ENCODE measurements at regions not wholly inside any gene's neighbourhood (a gene's known extent, or its start where the extent isn't known, plus 50 kb on each side); places are given as distances from the start of the nearest gene placed in this dataset.
"Not testable (repeated sequence)": the region's sequence is repeated elsewhere in the genome, so short reads cannot be mapped to it uniquely, and the experiment has no call there.

DNA sequence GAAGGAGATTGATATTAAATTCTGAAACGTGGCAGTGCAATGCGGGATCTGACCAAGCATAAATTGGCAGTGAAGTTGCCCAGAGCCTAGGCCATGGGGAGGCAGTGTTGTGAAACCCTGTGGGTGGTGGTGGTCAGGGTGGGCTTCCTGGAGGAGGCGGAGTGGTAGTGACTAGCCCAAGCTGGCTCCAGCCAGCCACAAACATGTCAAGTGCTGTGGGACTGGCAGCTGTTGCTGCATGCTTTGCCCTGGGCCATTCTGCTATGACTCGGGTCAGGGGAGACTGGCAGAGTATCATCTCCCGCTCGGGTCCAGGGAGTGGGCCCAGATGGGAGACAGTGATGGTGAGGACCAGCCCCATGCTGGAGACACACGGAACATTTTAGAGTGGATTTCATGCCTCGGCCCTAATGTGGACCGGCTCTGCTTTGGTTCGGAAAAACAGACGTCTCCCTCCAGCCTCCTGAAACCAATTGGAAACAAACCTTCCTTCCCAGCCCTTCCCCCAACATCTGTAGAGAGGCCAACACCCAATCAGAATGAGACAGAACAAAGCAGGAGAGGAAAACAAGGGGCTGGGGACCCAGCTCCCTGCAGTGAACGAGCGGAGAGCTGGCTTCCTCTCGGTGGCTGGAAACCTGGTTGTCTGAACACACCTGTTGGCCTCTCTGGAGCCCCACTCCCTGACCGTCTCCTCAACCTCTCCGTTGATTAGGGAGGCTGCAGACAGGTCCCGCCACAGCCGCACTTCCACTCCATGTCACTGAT is 58.2 kb downstream of the TMEM270 start:
- no peak for DNase-seq

DNA sequence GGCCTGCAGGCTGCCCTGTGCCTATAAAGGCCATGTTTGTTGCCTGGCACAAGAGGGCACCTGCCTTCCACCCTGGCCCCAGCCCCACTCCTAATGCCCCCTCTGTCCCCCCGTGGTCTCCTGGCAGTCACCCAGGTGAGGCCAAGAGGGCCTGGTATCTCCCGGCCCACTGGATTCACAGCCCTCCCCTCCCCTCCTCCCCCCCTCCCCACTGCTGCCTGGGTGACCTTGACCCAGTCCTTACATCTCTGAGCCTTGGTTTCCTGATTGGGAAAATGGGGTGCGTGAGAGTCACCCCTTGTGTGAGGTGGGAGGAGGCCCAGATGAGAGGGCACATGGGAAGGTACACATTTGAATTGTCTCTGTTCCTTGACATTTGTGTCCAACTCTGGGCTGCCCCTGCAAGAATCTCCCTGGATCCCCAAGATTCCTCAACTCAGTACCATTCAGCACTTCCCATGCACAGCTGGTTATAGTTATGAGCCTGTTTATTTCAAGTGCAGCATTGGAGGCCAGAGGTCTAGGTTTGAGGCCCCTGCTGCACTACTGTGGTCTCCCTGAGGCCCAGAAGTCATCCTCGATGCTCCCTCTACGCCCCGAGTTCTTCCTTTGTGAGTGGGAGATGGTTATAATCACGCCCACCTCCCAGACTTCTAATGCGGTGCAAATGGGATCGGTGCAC is 58.9 kb downstream of the TMEM270 start:
- DNase-seq: no peak

DNA sequence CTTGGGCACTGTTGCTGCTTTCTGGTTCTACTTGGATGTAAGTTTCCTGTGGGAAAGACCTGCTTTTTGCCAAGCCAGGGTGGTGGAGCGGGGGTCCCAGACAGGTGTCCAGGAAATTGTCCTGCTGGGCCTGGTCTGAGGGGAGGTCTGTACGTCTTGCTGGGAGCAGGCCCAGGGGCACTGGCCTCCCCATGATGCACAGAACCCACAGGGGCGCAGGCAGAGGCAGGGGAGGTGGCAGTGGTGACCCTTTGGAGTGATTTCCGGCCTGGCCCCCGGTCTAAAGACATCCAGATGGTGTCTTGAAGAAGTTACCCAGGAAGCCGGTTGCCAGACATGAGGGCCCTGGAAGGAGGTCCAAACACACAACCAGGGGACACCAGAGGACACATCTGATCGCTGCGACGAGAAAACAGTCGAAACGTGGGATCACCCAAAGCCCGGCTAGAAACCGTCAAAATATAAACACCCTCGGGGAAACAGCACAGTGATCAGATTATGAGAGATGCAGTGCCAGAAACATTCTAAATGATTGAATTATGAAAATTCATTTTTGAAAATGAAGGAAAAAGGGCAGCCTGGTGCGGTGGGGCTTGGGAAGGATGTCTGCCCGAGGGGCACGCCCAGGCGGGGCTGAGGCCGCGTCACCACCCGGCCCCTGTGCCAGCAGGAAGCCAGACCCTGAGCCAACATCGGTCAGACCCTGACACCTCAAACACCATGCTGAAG is 59.6 kb downstream of the TMEM270 start:
- DNase-seq: no peak

DNA sequence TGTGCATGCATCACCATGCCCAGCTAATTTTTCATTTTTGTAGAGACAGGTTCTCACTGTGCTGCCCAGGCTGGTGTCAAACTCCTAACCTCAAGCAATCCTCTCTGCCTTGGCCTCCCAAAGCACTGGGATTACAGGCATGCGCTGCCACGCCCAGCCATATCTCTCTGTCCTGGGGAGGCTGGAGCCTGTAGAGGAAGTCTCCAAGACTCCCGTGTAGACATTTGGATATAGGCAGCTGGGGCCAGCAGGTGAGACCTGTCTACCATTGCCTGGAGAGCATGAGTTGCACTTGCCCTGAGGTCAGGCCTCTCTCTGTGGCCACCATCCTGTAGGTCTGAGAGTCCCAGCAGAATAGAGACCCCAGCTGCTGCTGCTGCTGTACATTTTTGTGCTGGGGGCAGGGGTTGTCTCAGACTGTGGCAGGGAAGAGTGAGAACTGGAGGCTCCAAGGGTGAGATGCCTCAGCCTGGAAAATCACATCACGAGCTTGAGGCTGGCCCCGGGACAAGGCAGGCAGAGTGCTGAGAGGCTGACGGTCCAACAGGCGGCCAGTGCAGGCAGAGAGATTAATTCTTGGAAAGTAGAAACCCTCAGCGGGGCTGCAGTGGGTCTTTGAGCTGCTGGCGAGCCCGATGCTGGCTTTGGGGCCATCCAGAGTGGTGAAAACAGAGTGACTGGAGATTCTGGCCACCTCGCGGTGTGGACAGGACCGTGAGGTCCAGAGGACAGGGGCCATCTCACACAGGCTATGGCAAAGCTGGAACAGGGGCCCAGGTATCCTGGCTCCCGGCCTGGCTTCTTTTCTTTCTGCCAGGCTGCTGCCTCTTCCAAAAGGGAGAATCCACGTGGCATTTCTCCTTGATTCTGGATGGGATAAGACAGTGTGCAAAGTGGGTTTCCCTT is 60.9 kb downstream of the TMEM270 start:
- DNase-seq: no peak

DNA sequence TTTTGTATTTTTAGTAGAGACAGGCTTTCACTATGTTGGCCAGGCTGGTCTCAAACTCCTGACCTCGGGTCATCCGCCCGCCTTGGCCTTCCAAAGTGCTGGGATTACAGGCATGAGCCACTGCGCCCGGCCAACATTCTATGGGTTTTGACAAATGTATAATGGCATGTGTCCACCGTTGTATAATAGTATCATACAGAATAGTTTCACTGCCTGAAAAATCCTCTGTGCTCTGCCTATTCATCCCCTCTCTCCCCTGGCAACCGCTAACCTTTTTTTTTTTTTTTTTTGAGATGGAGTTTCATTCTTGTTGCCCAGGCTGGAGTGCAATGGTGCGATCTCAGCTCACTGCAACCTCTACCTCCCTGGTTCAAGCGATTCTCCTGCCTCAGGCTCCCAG is 67.7 kb downstream of the TMEM270 start:
- DNase-seq: not testable (repeated sequence)

DNA sequence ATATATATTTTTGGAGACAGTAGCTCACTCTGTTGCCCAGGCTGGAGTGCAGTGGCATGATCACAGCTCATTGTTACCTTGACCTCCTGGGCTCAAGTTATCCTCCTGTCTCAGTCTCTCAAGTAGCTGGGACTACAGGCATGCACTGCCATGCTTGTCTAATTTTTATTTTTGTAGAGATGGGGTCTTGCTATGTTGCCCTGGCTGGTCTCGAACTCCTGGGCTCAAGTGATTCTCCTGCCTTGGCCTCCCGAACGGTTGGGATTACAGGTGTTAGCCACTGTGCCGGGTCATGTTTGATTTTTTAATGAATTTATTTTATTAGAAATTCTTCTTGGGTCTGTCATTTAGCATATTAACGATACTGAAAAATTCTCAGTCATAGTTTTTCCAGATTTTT is 70.5 kb downstream of the TMEM270 start:
- no peak for DNase-seq

DNA sequence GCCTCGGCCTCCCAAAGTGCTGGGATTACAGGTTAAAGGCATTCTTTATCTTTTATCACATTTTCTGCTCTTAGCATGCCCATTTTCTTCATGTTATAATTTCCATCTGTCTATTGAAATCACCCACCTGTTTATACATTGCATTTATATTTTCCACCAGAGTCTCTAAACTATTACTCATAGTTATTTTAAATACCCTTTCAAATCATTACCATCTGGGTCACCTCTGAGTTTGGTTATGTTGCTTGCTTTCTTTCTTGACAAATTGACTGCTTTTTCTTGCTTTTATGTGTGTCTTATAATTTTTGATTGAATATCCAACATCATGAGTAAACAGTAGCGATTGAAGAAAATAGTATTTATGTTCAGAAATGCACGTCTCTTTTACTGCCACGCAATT is 71.4 kb downstream of the TMEM270 start:
- DNase-seq: no peak

DNA sequence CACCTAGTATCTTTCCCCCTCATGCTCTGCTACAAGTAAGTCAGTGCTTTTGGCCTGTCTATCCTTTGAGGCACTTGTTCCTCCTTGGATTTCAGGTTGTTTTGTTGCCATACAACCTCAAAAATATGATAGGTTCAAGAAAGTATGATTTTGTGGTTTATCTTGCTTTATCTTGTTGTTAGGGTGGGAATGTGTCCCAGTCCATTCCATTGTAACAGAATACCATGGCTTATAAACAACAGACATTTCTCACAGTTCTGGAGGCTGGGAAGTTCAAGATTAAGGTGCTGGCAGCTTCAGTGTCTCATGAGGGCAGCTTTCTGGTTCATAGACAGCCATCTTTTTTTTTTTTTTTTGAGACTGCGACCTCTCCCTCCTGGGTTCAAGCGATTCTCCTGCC is 72.1 kb downstream of the TMEM270 start:
- DNase-seq: no peak

DNA sequence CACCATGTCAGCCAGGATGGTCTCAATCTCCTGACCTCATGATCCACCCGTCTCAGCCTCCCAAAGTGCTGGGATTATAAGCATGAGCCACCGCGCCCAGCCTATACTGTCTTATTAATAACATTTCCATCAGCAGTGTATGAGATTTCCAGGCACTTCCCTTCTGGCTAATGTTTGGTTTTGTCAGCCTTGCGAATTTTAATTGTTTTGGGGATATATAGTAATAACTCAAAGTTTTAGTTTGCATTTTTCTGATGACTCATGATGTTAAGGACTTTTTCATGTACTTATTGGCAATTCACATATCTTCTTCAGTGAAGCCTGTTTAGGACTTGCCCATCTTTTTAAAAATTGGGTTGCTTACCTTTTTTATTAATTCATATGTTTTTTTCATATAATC is 76.0 kb downstream of the TMEM270 start:
- no peak for DNase-seq

DNA sequence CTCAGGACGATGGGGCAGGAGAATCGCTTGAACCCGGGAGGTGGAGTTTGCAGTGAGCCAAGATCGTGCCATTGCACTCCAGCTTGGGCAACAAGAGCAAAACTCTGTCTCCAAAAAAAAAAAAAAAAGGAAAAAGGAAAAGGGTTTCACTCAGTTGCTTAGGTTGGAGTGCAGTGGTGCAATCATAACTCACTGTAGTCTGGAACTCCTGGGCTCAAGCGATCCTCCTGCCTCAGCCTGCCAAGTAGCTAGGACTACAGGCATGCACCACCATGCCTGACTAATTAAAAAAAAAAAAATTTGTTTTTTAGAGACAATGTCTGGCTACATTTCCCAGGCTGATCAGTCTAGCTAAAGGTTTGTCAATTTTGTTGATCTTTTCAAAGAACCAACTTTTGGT is 76.7 kb downstream of the TMEM270 start:
- DNase-seq: not testable (repeated sequence)

DNA sequence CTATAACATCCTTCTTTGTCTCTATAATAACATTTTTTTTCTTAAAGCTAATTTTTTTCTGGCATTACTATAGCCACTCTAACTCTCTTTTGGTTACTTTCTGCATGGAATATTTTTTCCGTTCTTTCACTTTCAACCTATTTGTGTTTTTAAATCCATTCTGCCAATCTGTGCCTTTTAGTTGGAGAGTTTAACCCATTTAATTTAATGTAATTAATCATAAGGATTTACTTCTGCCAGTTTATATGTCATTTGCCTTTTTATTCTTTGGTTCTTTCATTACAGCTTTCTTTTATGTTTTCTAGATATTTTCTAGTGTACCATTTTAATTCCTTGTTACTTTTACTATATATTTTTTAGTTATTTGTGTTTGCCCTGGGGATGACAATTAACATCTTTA is 78.6 kb downstream of the TMEM270 start:
- no peak for DNase-seq

DNA sequence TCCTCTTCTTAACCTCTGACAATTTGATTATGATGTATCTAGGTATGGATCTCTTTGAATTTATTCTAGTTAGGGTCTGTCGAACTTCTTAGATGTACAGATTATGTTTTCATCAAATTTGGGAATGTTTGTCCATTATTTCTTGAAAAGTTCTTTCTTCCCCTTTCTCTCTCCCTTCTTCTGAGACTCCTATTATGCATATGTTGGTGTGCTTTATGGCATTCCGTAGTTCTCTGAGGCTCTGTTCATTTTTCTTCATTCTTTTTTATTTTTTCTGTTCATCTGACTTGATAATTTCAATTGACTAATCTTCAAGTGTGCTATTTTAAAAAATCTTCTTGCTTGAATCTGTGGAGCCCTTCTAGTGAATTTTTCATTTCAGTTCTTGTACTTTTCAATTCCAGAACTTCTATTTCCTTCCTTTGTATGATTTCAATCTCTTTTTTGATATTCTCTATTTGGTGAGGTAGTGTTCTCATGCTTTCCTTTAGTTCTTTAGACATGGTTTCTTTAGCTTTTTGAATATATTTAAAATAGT is 79.8 kb downstream of the TMEM270 start:
- DNase-seq: no peak

DNA sequence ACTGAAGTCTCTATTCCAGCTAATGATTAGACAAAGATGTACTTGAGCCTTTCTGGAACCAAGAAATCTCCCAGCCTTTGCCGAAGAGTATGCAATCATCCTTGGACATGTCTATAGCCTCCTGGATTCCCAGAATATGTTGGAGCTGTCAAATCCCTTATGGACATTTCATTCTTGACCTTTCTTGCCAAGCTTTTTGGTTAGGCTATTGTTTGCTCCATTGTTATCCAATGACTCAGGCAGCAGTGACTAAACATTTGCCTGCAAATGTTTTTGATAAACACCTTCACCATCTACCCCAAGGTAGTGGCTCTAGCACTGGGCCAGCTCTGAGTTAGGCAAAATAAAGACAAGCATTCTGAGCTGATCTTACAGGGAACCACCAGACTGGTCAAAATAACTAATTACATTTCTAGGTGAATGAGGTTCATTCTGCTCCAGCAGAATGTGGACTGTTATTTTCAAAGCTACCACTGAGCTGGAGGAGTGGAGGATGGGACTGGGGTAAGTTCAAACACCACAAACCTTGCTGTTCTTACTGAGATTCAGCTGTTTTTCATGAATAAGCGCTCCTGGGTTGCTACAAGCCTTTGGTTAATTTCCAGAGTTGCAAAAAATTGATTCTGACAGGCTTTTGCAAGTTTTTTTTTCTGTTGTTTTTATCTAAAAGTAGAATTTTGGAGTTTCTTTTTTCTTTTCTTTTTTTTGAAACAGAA is 81.0 kb downstream of the TMEM270 start:
- no peak for DNase-seq

DNA sequence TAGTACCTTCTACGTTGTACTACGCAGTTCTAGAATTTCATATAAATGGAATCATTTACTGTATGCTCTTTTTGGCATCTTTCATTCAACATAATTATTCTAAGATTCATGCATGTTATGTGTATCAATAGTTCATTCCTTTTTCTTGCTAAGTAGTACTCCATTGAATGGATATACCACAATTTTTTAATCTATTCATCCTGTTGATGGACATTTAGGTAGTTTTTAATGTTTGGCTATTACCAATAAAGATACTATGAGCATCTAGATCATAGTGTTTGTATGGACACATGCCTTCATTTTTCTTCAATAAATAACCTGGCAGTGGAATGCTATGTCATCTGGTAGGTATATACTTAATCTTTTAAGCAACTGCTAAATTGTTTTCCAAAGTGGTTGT is 83.0 kb upstream of the ELN start:
- DNase-seq: no peak

DNA sequence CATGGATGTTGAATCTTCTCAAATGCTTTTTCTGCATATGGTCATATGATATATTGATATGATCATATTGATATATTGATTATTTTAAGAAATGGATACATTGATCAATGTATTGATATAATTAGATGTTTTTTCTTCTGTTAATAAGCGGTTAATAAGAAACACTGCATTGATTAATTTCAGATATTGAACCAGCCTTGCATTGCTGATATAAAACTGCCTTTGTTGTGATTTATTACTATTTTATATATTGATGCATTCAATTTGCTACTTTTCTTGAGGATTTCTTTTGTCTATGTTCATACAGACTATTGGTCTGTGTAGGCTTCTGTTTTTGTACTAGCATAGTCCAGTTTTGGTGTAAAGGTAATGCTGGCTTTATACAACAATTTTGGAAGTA is 79.7 kb upstream of the ELN start:
- DNase-seq: no peak

DNA sequence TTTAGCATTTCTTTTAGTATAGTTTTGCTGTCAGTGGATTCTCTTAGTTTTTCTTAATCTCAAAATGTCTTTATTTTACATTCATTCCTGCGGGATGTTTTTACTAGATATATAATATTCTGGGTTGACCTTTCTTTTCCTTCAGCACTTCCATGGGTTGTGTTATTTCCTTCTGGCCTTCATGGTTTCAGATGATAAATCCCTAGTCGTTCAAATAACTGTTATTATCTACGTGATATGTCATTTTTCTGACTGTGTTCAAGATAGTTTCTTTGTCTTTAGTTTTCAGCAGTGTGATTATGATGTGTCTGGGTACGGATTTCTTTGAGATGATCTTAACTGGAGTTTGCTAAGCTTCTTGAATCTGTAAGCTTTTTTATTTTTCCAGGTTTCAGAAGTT is 75.7 kb upstream of the ELN start:
- DNase-seq: no peak

DNA sequence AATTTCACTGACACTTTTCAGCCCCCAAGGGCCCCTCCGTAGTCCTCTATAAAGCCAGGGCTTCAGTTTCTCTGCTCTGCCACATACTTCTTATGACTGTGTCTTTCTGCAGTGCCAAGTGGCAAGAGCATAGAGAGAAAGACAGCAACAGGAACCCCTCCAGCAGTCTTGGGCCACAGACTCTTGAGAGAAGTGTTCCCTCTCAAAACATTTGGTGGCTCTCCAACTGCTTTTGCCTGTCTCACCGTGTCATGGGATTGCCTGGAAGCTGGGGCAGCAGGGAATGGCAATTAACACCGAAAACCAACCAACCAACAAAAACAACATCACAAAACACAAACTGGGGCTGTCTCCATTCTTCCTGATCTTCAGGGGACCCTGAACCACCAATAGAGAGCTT is 73.8 kb upstream of the ELN start:
- no peak for DNase-seq

DNA sequence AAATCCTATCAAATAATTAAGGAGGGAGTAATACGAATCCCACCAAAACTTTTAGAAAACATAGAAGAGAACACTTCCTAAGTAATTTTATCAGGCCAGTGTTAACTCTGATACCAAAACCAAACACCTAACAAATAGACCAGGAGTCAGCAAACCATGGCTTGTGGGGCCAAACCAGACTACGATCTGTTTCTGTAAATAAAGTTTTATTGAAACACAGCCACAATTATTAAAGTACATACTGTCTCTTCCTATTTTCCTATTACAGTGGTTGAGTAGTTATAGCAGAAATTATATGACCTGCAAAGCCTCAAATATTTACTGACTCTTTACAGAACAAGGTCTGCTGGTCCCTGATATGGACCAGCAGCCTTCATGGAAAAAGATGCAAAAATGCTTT is 73.1 kb upstream of the ELN start:
- no peak for DNase-seq

DNA sequence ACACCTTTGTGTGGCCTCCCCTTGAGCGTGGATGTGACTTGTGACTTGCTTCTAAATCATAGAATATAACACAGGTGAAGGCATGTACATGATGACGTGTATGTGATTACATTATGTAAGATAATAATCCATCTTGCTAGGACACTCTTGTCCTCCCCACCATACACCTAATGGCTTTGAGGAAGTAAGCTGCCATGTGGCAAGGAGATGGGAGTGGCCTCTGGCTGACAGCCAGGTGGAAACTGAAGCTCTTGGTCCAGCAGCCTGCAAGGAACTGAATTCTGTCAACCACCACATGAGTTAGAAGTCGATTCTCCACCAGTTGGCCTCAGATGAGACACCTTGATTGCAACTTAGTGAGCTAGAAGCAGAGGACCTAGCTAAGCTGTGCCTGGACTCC is 67.4 kb upstream of the ELN start:
- DNase-seq: peak; percentile 74

DNA sequence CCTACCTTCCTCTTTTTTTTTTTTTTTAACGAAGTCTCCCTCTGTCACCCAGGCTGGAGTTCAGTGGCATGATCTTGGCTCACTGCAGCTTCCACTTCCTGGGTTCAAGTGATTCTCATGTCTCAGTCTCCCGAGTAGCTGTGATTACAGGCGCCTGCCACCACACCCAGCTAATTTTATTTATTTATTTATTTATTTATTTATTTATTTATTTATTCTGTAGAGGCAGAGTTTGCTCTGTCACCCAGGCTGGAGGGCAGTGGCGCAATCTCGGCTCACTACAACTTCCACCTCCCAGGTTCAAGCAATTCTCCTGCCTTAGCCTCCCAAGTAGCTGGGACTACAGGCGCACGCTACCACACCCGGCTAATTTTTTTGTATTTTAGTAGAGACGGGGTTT is 66.0 kb upstream of the ELN start:
- DNase-seq: not testable (repeated sequence)

DNA sequence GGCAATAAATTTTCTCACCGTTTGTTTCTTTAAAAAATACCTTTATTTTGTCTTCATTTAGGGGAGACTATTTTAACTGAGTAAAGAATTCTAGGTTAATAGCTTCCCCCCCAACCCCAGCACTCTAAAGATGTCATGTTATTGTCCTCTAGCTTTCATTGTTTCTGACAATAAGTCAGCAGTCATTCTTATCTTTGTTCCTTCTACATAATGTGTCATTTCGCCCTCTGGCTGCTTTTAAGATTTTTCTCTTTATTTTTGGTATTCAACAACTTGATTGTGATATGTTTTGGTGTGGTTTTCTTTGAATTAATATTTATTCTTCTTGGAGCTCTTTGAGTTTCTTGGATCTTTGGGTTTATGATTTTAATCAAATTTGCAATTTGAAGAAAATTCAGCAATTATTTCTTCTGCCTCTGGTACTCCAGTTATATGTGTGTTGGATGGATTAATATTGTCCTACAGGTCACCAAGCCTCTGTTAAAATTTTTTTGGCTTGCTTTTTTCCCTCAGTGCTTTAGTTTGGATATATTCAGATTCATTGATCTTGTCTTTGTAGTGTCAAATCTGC is 64.6 kb upstream of the ELN start:
- no peak for DNase-seq

DNA sequence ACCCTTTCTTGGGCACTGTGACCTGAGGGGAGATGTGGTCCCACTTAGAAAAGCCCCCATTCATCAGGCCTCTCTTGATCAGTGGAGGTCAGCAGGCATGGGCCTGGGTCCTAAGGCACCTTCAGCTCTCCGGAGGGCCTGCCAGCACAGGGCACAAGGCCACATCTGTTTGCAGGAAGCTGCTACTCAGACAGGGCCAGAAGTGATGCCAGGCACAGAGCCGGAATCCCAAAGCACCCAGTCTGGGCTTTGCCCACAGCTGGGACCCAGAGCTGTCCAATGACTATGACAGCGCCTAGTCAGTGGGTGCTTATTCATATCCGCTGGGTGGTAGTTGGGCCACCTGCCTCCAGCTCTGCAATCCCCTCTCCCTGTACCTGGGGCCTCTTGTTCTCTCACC is 63.2 kb upstream of the ELN start:
- DNase-seq: no peak
